Upper lobe of left lung (tissue), 6 donors: ENCODE measurements at regions not wholly inside any gene's neighbourhood (a gene's known extent, or its start where the extent isn't known, plus 50 kb on each side); places are given as distances from the start of the nearest gene placed in this dataset.
A peak's percentile ranks its signal among the peaks of the same experiment; 100 is the strongest.

Source experiments
- ATAC-seq, 2 donors: fragments of 200-7000 bp; cut with Tn5 transposase; one replicate each; pipeline ENCODE4 v1.9.1; 2022; ENCODE audit warnings: mild to moderate bottlenecking in 2 of 2, moderate library complexity in 2 of 2; ENCODE audit not compliant: low FRiP score in 2 of 2
- DNase-seq, 2 donors: peaks; one replicate each; pipeline ENCODE4 v3.0.0-alpha.2; 2019 to 2020
- H3K27ac ChIP-seq, 4 donors: fragments of 200-600 bp; sonication (generic); one replicate each; pipeline ENCODE4 v1.5.1; 2016 to 2019
- H3K27me3 ChIP-seq, 4 donors: fragments of 200-600 bp; sonication (generic); one replicate each; pipeline ENCODE4 v1.5.1; 2017 to 2019
- H3K36me3 ChIP-seq, 4 donors: fragments of 200-600 bp; sonication (generic); one replicate each; pipeline ENCODE4 v1.5.1; 2016 to 2019
- H3K4me1 ChIP-seq, 4 donors: fragments of 200-600 bp; sonication (generic); one replicate each; pipeline ENCODE4 v1.5.1; 2018 to 2019
- H3K4me3 ChIP-seq, 4 donors: fragments of 200-600 bp; sonication (generic); one replicate each; pipeline ENCODE4 v1.5.1; 2017 to 2019; ENCODE audit warnings: mild to moderate bottlenecking in 2 of 4, moderate library complexity in 1 of 4
- H3K9me3 ChIP-seq, 4 donors: fragments of 200-600 bp; sonication (generic); one replicate each; pipeline ENCODE4 v1.5.1; 2018 to 2019
- CTCF ChIP-seq, 6 experiments: fragments of 450-650 bp in 4 of 6; fragments of 200-600 bp in 2 of 6; sonication (generic) in 2 of 6; IDR thresholded peaks; one replicate each; pipeline ENCODE4 v1.5.1; 2016 to 2019; ENCODE audit warnings: antibody characterized with exemption in 6 of 6
- EP300 ChIP-seq, 4 donors: sonication (generic); formaldehyde crosslinking; IDR thresholded peaks; one replicate each; pipeline ENCODE4 v1.5.1; 2017; ENCODE audit warnings: antibody characterized with exemption in 4 of 4, control low read depth in 2 of 4
- POLR2A ChIP-seq, 4 donors: fragments of 450-650 bp; IDR thresholded peaks; one replicate each; pipeline ENCODE4 v1.5.1; 2016 to 2017; ENCODE audit warnings: antibody characterized with exemption in 4 of 4, mild to moderate bottlenecking in 2 of 4
- POLR2AphosphoS5 ChIP-seq, 2 donors: sonication (generic); formaldehyde crosslinking; IDR thresholded peaks; one replicate each; pipeline ENCODE4 v1.5.1; 2017; ENCODE audit warnings: antibody characterized with exemption in 2 of 2
- WGBS, 2 donors: methylation state at CpG; one replicate each; pipeline ENCODE4 v1.1.5; 2017 to 2018; 5-methylcytosine and 5-hydroxymethylcytosine counted together
- donor health status: DM: no; HTN: no; CAD: no; lungs with moderate emphysema.
- donor health status: DM: no; HTN: yes; CAD: no; lungs with severe emphysema.

DNA sequence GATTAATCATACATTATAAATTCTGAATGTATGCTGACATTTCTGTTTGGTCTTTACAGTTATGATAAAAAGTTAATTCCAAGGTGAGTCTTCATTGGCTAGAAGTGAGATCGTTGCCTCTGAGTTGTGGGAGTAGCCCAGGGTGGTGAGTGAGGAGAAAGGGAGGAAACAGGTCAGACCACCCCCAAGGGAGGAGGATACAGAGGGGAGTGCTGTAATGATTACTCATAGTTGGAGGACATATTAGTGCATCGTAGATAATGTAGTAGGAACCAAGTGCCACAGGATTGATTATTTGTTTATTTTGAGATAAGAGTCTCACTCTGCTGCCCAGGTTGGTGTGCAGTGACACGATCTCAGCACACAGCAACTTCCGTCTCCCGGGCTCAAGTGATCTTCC, 672.2 kb downstream of the INHBA start:
- no peaks in the 10 kb centered on the region for H3K4me1 ChIP-seq
- no peak overlapping the region for H3K4me3 ChIP-seq
- DNase-seq (no peak), ATAC-seq (no peak)
- H3K9me3 ChIP-seq, result no peaks in the 10 kb centered on the region
- TF ChIP-seq EP300 (IDR thresholded peaks at IDR 0.05) (no peak), POLR2AphosphoS5 (IDR thresholded peaks at IDR 0.05) (no peak), CTCF (IDR thresholded peaks at IDR 0.05) (no peak), POLR2A (IDR thresholded peaks at IDR 0.05) (no peak)
- 50 to 59% methylated on average over 5 of the region's 5 CpGs for WGBS, 2 donors
- no peaks in the 10 kb centered on the region for H3K27me3 ChIP-seq
- H3K27ac ChIP-seq, result no peak overlapping the region
- H3K36me3 ChIP-seq, result no peaks in the 10 kb centered on the region

DNA sequence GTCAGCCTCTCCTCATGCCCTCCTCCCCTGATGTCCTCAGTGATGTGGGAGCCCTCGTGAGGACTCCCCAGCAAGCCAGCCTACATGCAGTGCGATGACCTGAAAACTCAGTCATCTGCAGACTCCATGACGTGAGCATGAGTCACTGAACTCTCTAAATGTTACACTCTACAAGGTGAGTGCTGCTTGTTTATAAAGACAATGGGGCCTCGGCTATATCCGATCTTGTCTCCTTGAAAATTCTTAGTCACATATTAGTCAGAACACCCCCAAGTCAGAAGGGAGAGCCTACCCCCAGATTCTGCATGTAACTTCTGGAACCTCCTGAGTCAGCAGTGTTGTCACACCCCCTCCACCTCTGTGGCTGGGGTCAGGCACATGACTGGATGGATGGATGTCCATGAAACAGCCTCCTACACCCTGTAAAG, 673.8 kb downstream of the INHBA start:
- DNase-seq (no peak), ATAC-seq (no peak)
- Histone ChIP-seq H3K27ac (no peak overlapping the region), H3K27me3 (no peaks in the 10 kb centered on the region), H3K9me3 (no peaks in the 10 kb centered on the region), H3K4me3 (no peak overlapping the region), H3K4me1 (no peaks in the 10 kb centered on the region), H3K36me3 (no peaks in the 10 kb centered on the region)
- 88 to 93% methylated on average over 5 of the region's 5 CpGs for WGBS, 2 donors
- TF ChIP-seq POLR2AphosphoS5 (IDR thresholded peaks at IDR 0.05), result no peak
- no peak for TF ChIP-seq EP300 (IDR thresholded peaks at IDR 0.05)
- no peak for TF ChIP-seq CTCF (IDR thresholded peaks at IDR 0.05)
- no peak for TF ChIP-seq POLR2A (IDR thresholded peaks at IDR 0.05)

DNA sequence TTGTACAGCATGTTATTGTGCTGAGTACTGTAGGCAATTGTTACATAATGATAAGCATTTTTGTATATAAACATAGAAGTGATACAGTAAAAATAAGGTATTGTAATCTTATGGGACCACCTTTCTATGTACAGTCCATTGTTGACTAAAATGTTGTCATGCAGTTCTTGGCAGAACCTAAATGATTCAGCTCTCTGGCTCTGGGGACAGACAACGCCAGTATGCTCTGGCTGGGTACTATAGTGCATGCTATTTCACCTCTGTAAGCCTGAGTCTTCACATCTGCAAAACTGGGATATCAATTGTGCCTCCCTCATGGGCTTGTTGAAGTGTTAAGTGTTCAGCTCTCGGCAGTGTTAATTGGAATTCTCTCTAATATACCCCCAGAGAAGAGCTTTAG, 674.3 kb downstream of the INHBA start:
- ATAC-seq (no peak), DNase-seq (no peak)
- WGBS, 2 donors, result 79 to 80% methylated on average over 2 of the region's 2 CpGs
- H3K4me1 ChIP-seq, result no peaks in the 10 kb centered on the region
- no peak overlapping the region for H3K4me3 ChIP-seq
- no peaks in the 10 kb centered on the region for H3K9me3 ChIP-seq
- TF ChIP-seq POLR2AphosphoS5 (IDR thresholded peaks at IDR 0.05) (no peak), POLR2A (IDR thresholded peaks at IDR 0.05) (no peak), EP300 (IDR thresholded peaks at IDR 0.05) (no peak), CTCF (IDR thresholded peaks at IDR 0.05) (no peak)
- no peaks in the 10 kb centered on the region for H3K27me3 ChIP-seq
- no peaks in the 10 kb centered on the region for H3K36me3 ChIP-seq
- no peak overlapping the region for H3K27ac ChIP-seq

- H3K27me3 ChIP-seq, result no peaks in the 10 kb centered on the region
- DNase-seq, result no peak
- H3K4me3 ChIP-seq, result no peak overlapping the region
- no peaks in the 10 kb centered on the region for H3K36me3 ChIP-seq
- TF ChIP-seq EP300 (IDR thresholded peaks at IDR 0.05), result peak in 3 of 4 donors; percentile 48 to 73 (median 72)
- TF ChIP-seq CTCF (IDR thresholded peaks at IDR 0.05), result no peak
- no peak for TF ChIP-seq POLR2AphosphoS5 (IDR thresholded peaks at IDR 0.05)
- no peak for TF ChIP-seq POLR2A (IDR thresholded peaks at IDR 0.05)
- no peaks in the 10 kb centered on the region for H3K4me1 ChIP-seq
- peak; percentile 46 to 82 for ATAC-seq
- 68 to 73% methylated on average over 7 of the region's 7 CpGs for WGBS, 2 donors
- no peak overlapping the region for H3K27ac ChIP-seq
- H3K9me3 ChIP-seq, result no peaks in the 10 kb centered on the region
Observed at GRCh38 chr7:41027428-41028115, 675.3 kb downstream of the INHBA start.

- DNase-seq (no peak), ATAC-seq (no peak)
- TF ChIP-seq CTCF (IDR thresholded peaks at IDR 0.05), result no peak
- TF ChIP-seq POLR2AphosphoS5 (IDR thresholded peaks at IDR 0.05), result no peak
- TF ChIP-seq EP300 (IDR thresholded peaks at IDR 0.05), result no peak
- no peak for TF ChIP-seq POLR2A (IDR thresholded peaks at IDR 0.05)
- Histone ChIP-seq H3K9me3 (no peaks in the 10 kb centered on the region), H3K4me1 (no peaks in the 10 kb centered on the region), H3K27me3 (no peaks in the 10 kb centered on the region), H3K27ac (no peak overlapping the region), H3K4me3 (no peak overlapping the region), H3K36me3 (no peaks in the 10 kb centered on the region)
- 84 to 86% methylated on average over 4 of the region's 4 CpGs for WGBS, 2 donors
Observed at GRCh38 chr7:41024126-41024525, 678.8 kb downstream of the INHBA start.
